MG63 (cell line): ENCODE measurements at regions not wholly inside any gene's neighbourhood (a gene's known extent, or its start where the extent isn't known, plus 50 kb on each side); places are given as distances from the start of the nearest gene placed in this dataset.
"Not testable (repeated sequence)": the region's sequence is repeated elsewhere in the genome, so short reads cannot be mapped to it uniquely, and the experiment has no call there.

Experiments used
- DNase-seq: peaks from one replicate; pipeline ENCODE4 v3.0.0-alpha.2; 2020
- H3K27me3 ChIP-seq: fragments of 250-450 bp; sonication (Bioruptor Pico); 2 replicates; pipeline ENCODE4 v1.5.1; 2020; ENCODE audit warnings: mild to moderate bottlenecking, moderate library complexity
- H3K36me3 ChIP-seq: fragments of 250-450 bp; sonication (Bioruptor Pico); 2 replicates; pipeline ENCODE4 v1.5.1; 2020; ENCODE audit warnings: mild to moderate bottlenecking, moderate library complexity
- H3K4me3 ChIP-seq: fragments of 250-450 bp; sonication (Bioruptor Pico); 2 replicates; pipeline ENCODE4 v1.5.1; 2020; ENCODE audit warnings: mild to moderate bottlenecking, moderate library complexity
- H3K9me3 ChIP-seq: fragments of 250-450 bp; sonication (Bioruptor Pico); 2 replicates; pipeline ENCODE4 v1.5.1; 2020; ENCODE audit warnings: mild to moderate bottlenecking, moderate library complexity

DNA sequence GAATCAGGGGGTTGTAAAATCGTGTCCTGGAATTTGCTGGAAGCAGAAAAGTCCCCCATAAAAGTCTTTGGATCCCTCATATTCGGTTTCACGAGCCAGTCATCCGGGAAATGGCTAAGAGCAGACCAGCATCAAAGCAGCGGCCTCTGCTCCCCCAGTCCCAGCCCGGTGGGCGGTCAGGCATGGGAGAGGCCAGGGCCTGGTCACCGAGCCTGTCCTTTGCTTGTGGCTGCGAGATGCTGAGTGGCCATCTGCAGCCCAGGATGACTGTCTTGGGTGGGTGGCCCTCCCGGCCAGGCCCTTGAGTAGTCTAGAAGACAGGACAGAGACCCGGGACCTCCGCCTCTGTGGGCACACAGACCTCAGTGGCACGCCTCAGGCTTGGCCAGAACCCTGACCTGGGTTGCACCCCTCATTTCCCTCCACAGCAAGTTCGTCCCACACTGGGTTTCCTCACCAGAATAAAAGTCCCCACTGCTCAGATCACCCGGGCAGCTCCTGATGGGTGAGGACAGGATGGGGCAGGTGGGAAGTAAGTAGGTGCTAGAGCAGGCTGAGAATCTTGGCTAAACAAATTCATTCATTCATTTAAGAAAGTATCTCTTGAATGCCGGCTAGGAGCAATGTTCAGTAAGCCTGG is 172.1 kb downstream of the BMP7 start:
- Histone ChIP-seq H3K4me3 (no peak overlapping the region), H3K27me3 (no peaks in the 10 kb centered on the region), H3K36me3 (no peaks in the 10 kb centered on the region), H3K9me3 (no peaks in the 10 kb centered on the region)
- no peak for DNase-seq

- H3K36me3 ChIP-seq, result no peaks in the 10 kb centered on the region
- H3K27me3 ChIP-seq, result no peaks in the 10 kb centered on the region
- no peak for DNase-seq
- no peaks in the 10 kb centered on the region for H3K9me3 ChIP-seq
- no peak overlapping the region for H3K4me3 ChIP-seq
These were observed 171.4 kb downstream of the BMP7 start for GRCh38 chr20:57094991-57095390.

GRCh38 chr20:57095426-57095825 is 171.0 kb downstream of the BMP7 start:
- Histone ChIP-seq H3K36me3 (no peaks in the 10 kb centered on the region), H3K27me3 (no peaks in the 10 kb centered on the region), H3K9me3 (no peaks in the 10 kb centered on the region), H3K4me3 (no peak overlapping the region)
- no peak for DNase-seq

DNA sequence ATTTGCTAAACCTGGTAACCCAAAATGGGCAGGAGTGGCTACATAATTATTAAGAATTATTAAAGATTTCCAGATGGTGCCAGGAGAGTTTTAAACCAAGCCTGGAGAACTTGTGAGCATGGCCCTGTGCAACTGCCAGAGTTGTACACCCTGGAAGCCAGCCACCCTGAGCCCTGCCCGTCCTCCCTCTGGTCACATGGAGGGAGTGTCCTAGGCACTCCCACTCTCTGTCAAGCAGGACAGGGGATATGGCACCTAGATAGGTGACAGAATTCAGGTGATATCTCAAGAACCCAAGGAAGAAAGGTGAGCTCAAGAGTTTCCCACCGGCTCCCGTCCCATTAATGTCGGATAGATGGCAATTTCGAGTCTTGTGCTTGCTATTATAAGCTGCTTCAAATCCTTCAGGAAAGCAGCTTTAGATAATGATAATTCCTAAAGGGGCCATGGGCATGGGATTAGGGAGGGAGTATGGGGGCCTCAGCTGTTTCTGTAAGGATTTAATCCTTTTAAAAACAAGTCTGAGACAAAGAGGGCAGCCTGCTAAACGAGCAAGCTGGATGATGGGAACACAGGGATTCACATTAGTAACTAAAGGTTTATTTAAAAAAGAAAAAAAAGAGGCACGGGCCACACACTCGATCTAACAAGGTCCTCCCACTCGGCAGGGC is 169.1 kb downstream of the BMP7 start:
- Histone ChIP-seq H3K4me3 (no peak overlapping the region), H3K27me3 (no peaks in the 10 kb centered on the region), H3K36me3 (no peaks in the 10 kb centered on the region), H3K9me3 (no peaks in the 10 kb centered on the region)
- no peak for DNase-seq

DNA sequence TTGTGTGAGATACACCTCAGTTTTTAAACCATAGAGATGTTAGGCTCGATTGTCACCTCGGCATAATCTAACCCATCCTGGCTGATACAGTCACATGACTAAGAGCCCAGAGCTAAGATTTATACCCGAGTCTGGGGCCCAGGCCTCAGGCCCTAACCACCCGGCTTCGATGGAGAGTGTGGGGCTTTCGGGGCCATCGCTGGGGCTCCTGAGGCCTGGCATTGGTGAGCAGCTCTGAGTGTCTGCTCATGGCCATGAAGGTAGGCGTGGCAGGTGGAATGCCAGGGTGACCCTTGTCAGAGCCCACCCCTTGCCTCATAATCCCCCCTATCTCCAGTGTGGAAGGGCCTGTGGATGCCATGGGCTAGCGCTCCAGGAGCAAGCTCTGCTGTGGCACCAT is 164.3 kb downstream of the BMP7 start:
- Histone ChIP-seq H3K9me3 (no peaks in the 10 kb centered on the region), H3K27me3 (no peaks in the 10 kb centered on the region), H3K4me3 (no peak overlapping the region), H3K36me3 (no peaks in the 10 kb centered on the region)
- no peak for DNase-seq

DNA sequence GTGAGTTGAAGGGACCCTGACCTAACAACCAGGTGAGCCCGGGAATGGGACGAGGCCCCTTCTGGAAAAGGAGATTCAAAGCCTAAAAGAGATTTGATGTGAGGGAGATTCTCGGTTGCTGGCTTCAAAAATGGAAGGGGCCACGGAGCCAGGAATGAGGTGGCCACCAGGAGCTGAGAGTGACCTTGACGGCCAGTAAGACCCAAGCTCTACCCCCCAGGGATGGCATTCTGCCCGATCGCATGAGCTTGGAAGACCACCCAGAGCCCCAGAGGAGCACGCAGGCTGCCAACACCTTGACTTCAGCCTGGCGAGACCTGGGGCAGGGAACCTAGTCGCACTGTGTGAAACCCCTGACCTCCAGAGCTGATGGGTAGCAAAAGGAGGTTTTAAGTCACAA is 163.9 kb downstream of the BMP7 start:
- no peaks in the 10 kb centered on the region for H3K36me3 ChIP-seq
- H3K27me3 ChIP-seq, result no peaks in the 10 kb centered on the region
- no peak for DNase-seq
- no peak overlapping the region for H3K4me3 ChIP-seq
- H3K9me3 ChIP-seq, result no peaks in the 10 kb centered on the region

- no peak for DNase-seq
- Histone ChIP-seq H3K36me3 (no peaks in the 10 kb centered on the region), H3K27me3 (no peaks in the 10 kb centered on the region), H3K9me3 (no peaks in the 10 kb centered on the region), H3K4me3 (no peak overlapping the region)
These were observed 163.2 kb downstream of the BMP7 start for GRCh38 chr20:57103146-57103800.

DNA sequence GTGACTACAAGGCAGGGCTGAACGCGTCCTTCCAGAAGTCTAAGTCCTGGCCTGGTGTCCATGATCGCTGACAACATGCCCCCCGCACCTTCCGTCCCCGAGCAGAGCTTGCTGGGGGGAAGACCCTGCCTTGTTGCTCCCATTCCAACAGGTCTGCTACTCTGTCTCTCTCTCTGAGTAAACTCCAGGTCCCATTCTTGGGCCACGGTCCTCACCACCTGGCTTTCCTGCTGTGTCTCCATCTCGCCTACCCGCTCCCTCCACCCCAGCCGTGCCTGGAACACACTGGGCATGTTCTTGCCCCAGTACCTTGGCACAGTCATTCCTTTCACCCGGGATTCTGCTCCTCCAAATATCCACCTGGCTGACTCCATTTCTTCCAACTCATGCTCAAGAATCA is 162.3 kb downstream of the BMP7 start:
- no peak for DNase-seq
- no peaks in the 10 kb centered on the region for H3K27me3 ChIP-seq

DNA sequence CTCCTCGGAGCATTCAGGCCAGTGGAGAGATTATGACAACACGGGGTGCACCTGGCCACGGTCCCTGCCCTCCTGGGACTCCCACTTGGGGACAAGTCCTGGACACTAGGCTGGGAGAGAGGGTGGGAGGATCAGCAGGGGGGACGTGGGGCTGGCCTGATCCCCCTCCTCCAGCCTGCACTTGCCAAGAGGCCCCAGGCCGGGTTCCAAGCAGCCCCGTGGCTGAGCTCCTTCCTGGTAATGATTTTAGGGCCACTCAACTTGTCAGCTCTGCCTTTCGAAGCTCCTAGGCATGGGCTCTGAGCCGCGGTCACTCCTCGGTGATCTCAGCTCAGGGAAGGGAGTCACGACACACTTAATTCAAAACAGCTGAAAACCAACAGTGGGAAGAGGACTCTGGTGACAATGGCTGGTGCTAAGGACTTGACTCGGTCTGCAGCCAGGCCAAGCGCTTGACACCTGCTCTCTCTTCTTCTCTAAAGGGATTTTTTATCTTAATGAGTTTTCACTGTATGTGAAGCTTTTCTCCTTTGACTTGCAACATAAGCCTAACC is 161.7 kb downstream of the BMP7 start:
- Histone ChIP-seq H3K36me3 (no peaks in the 10 kb centered on the region), H3K4me3 (no peak overlapping the region), H3K27me3 (no peaks in the 10 kb centered on the region), H3K9me3 (no peaks in the 10 kb centered on the region)
- no peak for DNase-seq

More for the DNA sequence above, 162.3 kb downstream of the BMP7 start:
- Histone ChIP-seq H3K4me3 (no peak overlapping the region), H3K36me3 (no peaks in the 10 kb centered on the region), H3K9me3 (no peaks in the 10 kb centered on the region)

GRCh38 chr20:57106030-57106682 is 160.3 kb downstream of the BMP7 start:
- Histone ChIP-seq H3K36me3 (no peaks in the 10 kb centered on the region), H3K27me3 (no peaks in the 10 kb centered on the region), H3K9me3 (no peaks in the 10 kb centered on the region), H3K4me3 (no peak overlapping the region)
- DNase-seq, result no peak

- Histone ChIP-seq H3K27me3 (no peaks in the 10 kb centered on the region), H3K4me3 (no peak overlapping the region), H3K36me3 (no peaks in the 10 kb centered on the region), H3K9me3 (no peaks in the 10 kb centered on the region)
- no peak for DNase-seq
These were observed 159.7 kb downstream of the BMP7 start for GRCh38 chr20:57106692-57107091.

DNA sequence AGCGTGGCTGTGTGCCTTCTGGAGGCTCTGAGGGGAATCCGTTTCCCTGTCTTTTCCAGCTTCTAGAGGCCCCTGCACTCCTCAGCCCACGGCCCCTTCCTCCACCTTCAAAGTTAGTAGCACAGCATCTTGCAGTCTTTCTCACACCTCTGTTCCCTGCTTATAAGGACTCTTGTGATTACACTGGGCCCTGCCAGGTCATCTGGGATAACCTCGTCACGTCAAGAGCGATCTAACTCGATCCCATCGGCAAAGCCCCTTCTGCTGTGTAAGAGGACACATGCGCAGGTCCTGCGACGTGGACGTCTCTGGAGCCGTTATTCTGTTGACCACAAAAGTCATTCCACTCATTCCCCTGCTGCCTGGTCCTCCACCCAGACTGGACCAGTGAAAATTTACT is 159.2 kb downstream of the BMP7 start:
- H3K4me3 ChIP-seq, result no peak overlapping the region
- H3K9me3 ChIP-seq, result no peaks in the 10 kb centered on the region
- H3K27me3 ChIP-seq, result no peaks in the 10 kb centered on the region
- DNase-seq, result no peak
- no peaks in the 10 kb centered on the region for H3K36me3 ChIP-seq

DNA sequence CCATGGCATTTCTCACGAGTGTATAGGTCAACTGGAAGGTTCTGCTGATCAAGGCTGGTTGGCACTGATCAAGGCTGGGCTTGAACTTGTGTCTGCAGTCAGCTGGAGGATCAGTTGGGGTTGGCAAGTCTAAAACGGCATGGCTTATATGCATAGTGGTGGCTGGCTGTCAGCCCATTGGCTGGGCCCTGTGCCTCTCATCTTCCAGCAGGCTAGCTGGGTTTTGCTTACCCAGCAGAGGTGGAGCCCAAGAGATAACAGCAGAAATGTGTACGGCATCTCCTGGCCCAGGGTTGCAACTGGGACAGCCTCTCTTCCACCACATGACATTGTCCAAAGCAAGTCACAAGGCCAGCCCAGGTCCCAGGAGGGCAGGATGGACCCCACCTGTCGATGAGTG is 158.2 kb downstream of the BMP7 start:
- H3K36me3 ChIP-seq, result no peaks in the 10 kb centered on the region
- H3K9me3 ChIP-seq, result no peaks in the 10 kb centered on the region
- no peaks in the 10 kb centered on the region for H3K27me3 ChIP-seq
- no peak for DNase-seq
- H3K4me3 ChIP-seq, result no peak overlapping the region

GRCh38 chr20:57108742-57109570 is 157.5 kb downstream of the BMP7 start:
- Histone ChIP-seq H3K27me3 (no peaks in the 10 kb centered on the region), H3K9me3 (no peaks in the 10 kb centered on the region), H3K36me3 (no peaks in the 10 kb centered on the region), H3K4me3 (no peak overlapping the region)
- DNase-seq, result no peak

GRCh38 chr20:57109571-57109953 is 156.9 kb downstream of the BMP7 start:
- Histone ChIP-seq H3K27me3 (no peaks in the 10 kb centered on the region), H3K36me3 (no peaks in the 10 kb centered on the region), H3K4me3 (no peak overlapping the region), H3K9me3 (no peaks in the 10 kb centered on the region)
- DNase-seq, result no peak

DNA sequence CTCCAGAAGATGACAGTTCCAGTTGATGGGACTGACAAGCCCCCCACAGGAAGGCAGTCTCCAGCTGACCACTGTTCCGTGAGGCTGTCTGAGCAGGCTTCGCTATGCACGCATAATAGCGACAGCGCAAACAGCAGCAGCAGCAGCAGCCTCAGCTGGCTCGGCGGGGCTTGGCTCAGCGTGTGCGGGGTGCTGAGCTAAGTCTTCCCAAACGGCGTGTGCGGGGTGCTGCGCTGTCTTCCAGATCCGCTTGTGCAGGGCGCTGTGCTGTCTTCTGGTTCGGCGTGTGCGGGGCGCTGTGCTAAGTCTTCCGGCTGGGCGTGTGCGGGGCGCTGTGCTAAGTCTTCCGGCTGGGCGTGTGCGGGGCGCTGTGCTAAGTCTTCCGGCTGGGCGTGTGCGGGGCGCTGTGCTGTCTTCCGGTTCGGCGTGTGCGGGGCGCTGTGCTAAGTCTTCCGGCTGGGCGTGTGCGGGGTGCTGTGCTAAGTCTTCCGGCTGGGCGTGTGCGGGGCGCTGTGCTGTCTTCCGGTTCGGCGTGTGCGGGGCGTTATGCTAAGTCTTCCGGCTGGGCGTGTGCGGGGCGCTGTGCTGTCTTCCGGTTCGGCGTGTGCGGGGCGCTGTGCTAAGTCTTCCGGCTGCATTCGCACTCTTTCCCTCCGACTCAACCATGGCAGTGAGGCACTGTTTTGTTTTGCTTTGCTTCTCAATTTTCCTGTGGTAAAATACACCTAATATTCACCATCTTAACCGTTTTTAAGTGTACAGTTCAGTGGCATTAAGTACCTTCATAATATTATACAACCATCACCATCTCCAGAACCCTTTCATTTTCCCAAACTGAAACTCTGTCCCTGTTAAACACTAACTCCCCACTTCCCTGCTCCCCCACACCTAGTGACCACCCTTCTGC is 156.1 kb downstream of the BMP7 start:
- H3K4me3 ChIP-seq, H3K36me3 ChIP-seq, H3K27me3 ChIP-seq, DNase-seq, H3K9me3 ChIP-seq: not testable (repeated sequence)
